ENCODE measurements at regions not wholly inside any gene's neighbourhood (a gene's known extent, or its start where the extent isn't known, plus 50 kb on each side); places are given as distances from the start of the nearest gene placed in this dataset.

DNA sequence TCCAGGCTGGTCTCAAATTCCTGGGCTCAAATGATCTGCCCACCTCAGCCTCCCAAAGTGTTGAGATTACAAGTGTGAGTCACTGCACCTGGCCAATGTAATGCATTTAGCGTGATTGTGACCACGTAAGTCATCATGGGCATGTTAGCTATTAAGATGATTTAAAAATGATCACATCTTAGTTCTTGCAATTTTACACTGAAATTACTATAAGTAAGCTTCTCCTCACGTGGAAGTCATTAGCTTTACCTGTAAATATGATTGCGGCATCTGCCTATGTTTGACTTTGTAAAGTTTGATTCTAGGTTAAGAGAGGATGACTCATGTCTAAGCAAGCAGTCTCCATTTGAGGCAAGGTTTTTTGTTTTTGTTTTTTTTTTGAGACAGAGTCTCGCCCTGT, 85.5 kb downstream of the PMAIP1 start:
- H4K20me1 ChIP-seq (replicated peaks in 1 of 2; ENCODE audit: control insufficient read depth in 1 of 2, insufficient read depth in 2 of 2, low read length in 2 of 2), result no peaks in the 10 kb centered on the region
- H2BK15ac ChIP-seq (ENCODE audit: low read length), result no peak overlapping the region
- H3K23me2 ChIP-seq (ENCODE audit: low read depth, low read length), result no peaks in the 10 kb centered on the region
- no peaks in the 10 kb centered on the region for H3K4me1 ChIP-seq (replicated peaks in 1 of 4; ENCODE audit: control insufficient read depth in 3 of 4, insufficient read depth in 4 of 4, low read length in 3 of 4)
- no peak overlapping the region for H2AFZ ChIP-seq (ENCODE audit: low read length)
- FAIRE-seq (no peak), DNase-seq (ENCODE audit: low read depth in 1 of 2, low spot score in 2 of 2) (no peak)
- H2AK5ac ChIP-seq (ENCODE audit: low read depth, low read length), result no peak overlapping the region
- H3K27me3 ChIP-seq (replicated peaks in 1 of 4; ENCODE audit: control insufficient read depth in 3 of 4, extremely low read depth in 1 of 4, insufficient read depth in 3 of 4, low read length in 3 of 4), result no peaks in the 10 kb centered on the region
- ChIA-PET CTCF (ENCODE audit: partially characterized antibody) (interaction anchor here (0.8 to 4.0 kb wide), 3 partner anchors 10 to 161 kb away, joined by 3 to 31 read pairs (median 4); no protein-coding TSS in a partner anchor), POLR2A (ENCODE audit: partially characterized antibody) (no interaction called here)
- 87% methylated on average over 5 of the region's 5 CpGs; no CpG with 5 or more reads in 1 of the 2 experiments for WGBS, 2 experiments (ENCODE audit: extremely low coverage in 1 of 2, insufficient coverage in 1 of 2, insufficient read length in 1 of 2, insufficient replicate concordance in 2 of 2, low coverage in 1 of 2, low lambda C conversion rate in 2 of 2, missing lambda C conversion rate in 1 of 2)
- no peak overlapping the region for H4K91ac ChIP-seq (replicated peaks; ENCODE audit: insufficient read length, low read length)
- no peak overlapping the region for H3K18ac ChIP-seq (ENCODE audit: extremely low read depth, low read length)
- H3K9me3 ChIP-seq (ENCODE audit: insufficient read depth in 2 of 2, low read depth in 1 of 2, low read length in 1 of 2), result no peaks in the 10 kb centered on the region
- H2BK12ac ChIP-seq (ENCODE audit: low read depth, low read length), result no peak overlapping the region
- no peak overlapping the region for H3K9ac ChIP-seq (replicated peaks in 1 of 4; ENCODE audit: extremely low read depth in 1 of 4, low read depth in 3 of 4, low read length in 3 of 4)
- no peak overlapping the region for H2BK20ac ChIP-seq (ENCODE audit: low read length)
- H3K79me2 ChIP-seq (ENCODE audit: control insufficient read depth in 1 of 2, insufficient read depth in 2 of 2, low read length in 2 of 2), result no peaks in the 10 kb centered on the region
- no peak overlapping the region for H2BK5ac ChIP-seq (ENCODE audit: low read depth, low read length)
- H3K4ac ChIP-seq (replicated peaks; ENCODE audit: insufficient read length, low read depth, low read length), result no peak overlapping the region
- H3K23ac ChIP-seq (ENCODE audit: insufficient read length), result no peak overlapping the region
- H4K8ac ChIP-seq (ENCODE audit: extremely low read depth, insufficient read depth, low read length), result no peak overlapping the region
- H3K4me2 ChIP-seq (ENCODE audit: insufficient read depth in 1 of 2, low read depth in 2 of 2, low read length in 2 of 2), result no peak overlapping the region
- no peak overlapping the region for H3K14ac ChIP-seq (ENCODE audit: insufficient read length)
- H3K56ac ChIP-seq (replicated peaks; ENCODE audit: insufficient read length, low read depth, low read length), result no peak overlapping the region
- no peak overlapping the region for H3K27ac ChIP-seq (ENCODE audit: low read depth, low read length)
- H4K5ac ChIP-seq (ENCODE audit: insufficient read length, low read depth, low read length), result no peak overlapping the region
- H3K36me3 ChIP-seq (ENCODE audit: control insufficient read depth in 2 of 4, insufficient read depth in 4 of 4, low read length in 3 of 4), result no peaks in the 10 kb centered on the region
- TF ChIP-seq EGR1 (IDR thresholded peaks at IDR 0.05; ENCODE audit: borderline replicate concordance, low read depth, low read length) (no peak), BCL11A (IDR thresholded peaks at IDR 0.05; ENCODE audit: low read depth in 2 of 2, low read length in 2 of 2) (no peak), SP2 (IDR thresholded peaks at IDR 0.05; ENCODE audit: low read length) (no peak), MAFK (IDR thresholded peaks at IDR 0.05; ENCODE audit: low read depth, low read length) (no peak)
- no peaks in the 10 kb centered on the region for H3K79me1 ChIP-seq (ENCODE audit: low read depth, low read length)
- H2BK120ac ChIP-seq (replicated peaks; ENCODE audit: low read depth, low read length), result no peak overlapping the region
- no peak overlapping the region for H3K4me3 ChIP-seq (ENCODE audit: extremely low read depth in 1 of 4, insufficient read depth in 2 of 4, low read depth in 3 of 4, low read length in 4 of 4)

Data from H1 (cell line).